SKM-1 (cell line): ENCODE measurements at regions not wholly inside any gene's neighbourhood (a gene's known extent, or its start where the extent isn't known, plus 50 kb on each side); places are given as distances from the start of the nearest gene placed in this dataset.
"Not testable (repeated sequence)": the region's sequence is repeated elsewhere in the genome, so short reads cannot be mapped to it uniquely, and the experiment has no call there.

Experiments
- DNase-seq: peaks from one replicate; lab custom pipeline; 2025; ENCODE audit not compliant: unreplicated experiment; lab: John Stamatoyannopoulos, UW

DNA sequence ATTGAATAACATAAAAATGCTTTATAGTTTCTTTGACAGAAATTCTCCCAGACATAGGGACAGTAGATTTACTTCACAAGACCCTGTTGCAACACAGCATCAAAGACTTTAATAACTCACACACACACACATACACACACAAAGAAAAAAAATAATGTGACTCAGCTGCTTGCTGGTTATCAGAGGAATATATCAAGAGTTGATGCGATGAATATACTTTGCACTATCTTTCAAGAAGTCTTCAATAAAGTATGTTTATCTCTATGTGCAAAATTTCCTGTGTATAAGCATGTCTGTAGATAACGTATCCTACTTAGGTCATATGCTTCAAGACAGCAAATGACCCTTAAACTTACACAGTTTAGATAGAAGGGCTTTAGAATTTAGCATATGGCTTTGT, 243.1 kb downstream of the ARL4A start:
- no peak for DNase-seq

DNA sequence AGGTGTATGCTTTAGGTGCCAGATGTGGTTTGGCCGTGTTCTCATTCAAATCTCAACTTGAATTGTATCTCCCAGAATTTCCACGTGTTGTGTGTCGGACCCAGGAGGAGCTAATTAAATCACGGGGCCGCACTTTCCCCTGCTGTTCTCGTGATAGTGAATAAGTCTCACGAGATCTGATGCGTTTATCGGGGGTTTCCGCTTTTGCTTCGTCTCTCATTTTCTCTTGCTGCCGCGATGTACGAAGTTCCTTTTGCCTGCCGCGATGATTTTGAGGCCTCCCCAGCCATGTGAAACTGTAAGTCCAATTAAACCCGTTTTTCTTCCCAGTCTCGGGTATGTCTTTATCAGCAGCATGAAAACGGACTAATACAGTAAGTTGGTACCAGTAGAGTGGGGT, 244.0 kb downstream of the ARL4A start:
- DNase-seq = not testable (repeated sequence)

DNA sequence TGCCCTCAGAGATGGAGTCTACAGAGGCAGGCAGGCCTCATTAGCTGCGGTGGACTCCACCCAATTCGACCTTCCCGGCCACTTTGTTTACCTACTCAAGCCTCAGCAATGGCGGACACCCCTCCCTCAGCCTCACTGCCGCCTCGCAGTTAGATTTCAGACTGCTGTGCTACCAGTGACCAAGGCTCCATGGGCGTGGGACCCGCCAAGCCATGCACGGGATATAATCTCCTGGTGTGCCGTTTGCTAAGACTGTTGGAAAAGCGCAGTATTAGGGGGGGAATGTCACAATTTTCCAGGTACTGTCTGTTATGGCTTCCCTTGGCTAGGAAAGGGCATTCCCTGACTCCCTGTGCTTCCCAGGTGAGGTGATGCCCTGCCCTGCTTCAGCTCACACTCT, 252.3 kb downstream of the ARL4A start:
- no peak for DNase-seq

DNA sequence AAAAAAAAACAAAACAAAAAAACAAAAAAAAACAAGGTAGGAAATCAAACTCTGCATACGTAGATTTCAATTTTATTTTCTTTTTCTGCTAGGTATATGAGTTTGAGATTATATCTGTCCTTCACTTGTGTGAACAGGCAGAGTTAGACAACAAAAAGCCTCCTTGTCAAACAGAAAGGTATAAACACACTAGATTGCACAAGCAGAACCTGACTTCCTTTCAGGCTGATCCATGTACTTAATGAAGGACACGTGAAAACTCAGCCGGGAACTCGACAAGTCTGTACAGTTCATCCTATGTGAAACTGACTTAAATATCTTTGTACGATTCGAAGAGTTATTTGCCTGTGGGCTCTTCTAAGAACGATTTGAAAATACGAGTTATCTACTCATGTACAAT, 254.1 kb downstream of the ARL4A start:
- no peak for DNase-seq

DNA sequence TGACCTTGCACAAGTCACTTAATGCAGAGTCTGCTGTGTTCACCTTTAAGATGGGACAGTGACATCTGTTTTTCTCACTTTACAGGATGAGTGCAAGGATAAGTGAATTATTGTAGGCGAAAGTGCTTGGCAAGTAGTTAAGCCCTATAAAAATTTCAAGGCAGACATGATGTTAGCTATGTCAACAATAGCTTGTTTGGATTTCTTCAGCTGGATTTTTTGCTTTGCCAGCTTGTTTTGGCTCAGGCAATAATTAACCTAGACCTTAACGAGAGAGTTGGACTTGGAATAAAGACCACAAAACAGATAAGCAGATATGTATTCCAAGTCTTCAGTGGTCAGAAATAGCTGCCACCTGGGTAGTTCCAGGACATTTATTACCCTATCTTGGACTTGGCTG, 255.2 kb downstream of the ARL4A start:
- no peak for DNase-seq

DNA sequence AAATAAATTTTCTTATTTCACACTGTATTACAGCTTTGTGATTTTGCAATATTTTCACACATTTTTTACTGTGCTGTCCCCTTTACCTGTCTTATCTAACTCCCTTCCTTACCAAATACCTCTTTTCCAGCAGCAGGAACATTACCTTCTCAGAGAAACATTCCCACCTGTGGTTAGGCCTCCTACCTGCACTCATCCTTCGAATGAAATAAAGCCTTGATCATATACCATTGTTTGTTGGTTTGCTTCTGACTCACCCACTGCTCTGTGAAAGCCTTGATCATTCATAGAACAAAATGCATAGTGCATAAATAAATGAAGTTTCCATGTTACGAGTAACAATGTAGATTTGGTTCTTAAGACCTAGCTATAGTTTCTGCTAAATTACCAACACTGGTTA, 256.3 kb downstream of the ARL4A start:
- no peak for DNase-seq

DNA sequence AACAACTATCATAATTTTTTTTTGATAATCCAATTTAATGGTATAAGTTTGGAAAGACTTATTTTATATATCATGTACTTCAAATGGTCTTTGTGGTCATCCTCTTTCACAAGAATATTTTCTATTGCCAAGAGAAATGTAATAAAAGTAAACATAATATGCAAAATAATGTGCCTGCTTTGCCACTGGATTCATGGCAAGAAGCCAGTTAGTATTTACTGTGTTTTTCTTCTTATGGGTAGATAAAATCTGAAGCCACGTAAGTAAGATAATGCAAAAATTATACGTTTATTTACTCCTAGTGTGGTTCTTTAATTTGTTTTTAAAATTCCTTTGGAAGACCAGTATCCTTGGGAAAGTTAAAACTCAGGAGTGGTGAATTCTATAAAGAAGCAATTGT, 258.5 kb downstream of the ARL4A start:
- DNase-seq = no peak

DNA sequence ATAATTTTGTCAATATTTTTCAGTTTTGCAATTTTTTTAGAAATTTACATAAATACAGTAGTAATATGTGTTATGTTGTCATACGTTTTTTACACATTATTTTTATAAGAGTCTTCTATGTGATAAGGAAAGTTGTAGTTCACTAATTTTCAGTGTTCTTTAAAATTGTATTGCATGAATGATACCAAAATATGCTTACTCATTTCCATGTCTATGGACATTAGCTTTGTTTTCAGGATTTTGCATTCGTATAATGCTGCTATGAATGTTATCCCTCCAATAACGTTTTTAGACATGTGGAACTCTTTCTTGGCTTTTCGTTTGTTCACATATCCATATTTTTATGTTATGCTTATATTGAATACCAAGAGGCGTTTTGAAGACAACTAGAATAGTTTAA, 260.0 kb downstream of the ARL4A start:
- DNase-seq = no peak

DNA sequence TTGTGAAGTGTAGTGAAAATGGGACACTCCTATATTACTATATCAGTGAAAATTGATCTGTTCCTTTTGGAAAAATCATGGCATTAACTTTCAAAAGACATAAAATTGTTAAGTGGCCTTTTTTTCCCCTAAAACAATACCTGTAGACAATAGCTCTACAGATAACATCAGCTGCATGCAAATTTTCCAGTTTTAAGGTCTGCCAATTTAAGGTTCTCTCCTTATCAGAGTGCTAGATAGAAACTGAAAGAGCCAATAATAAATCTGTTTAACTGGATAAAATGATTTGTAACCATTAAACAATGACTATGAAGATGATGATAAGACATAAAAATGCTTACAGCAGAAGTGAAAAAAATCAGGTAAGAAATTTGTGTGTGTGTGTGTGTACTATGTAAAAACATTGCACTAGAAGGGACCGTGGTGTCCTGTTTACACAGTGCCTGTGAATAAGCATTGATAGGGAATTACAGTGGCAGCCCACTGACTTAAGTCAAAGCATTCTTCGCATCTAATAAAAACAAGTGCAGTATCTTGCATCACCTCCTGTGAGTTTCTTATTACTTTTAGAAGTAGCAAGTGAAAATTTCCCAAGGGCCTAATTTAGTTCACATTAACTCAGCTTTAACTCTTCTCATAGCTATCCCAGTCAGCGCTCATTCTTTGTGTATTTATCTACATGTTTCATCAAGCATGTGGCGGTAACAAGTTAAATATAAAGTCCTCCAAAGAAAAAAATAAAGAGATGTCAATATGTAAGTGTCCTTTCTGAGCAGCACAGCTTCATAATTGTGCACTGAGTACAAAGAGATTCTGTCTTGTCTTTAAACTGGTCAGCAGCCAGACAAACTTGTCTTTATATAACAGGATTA, 261.9 kb downstream of the ARL4A start:
- DNase-seq = no peak

DNA sequence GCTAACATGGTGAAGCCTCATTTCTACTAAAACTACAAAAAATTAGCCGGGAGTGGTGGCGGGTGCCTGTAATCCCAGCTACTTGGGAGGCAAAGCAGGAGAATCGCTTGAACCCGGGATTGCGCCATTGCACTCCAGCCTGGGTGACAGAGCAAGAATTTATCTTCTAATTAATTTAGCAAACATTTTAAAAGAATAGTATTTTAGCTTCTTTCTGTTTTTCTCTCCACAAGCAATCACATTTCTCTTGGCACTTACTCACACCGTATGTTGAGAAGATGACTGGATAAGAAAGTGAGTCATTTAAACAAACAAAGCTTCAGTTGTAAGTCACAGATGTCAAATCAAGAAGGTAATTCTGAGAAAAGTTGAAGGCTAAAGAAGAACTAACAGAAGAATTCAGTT, 264.0 kb downstream of the ARL4A start:
- DNase-seq = no peak

DNA sequence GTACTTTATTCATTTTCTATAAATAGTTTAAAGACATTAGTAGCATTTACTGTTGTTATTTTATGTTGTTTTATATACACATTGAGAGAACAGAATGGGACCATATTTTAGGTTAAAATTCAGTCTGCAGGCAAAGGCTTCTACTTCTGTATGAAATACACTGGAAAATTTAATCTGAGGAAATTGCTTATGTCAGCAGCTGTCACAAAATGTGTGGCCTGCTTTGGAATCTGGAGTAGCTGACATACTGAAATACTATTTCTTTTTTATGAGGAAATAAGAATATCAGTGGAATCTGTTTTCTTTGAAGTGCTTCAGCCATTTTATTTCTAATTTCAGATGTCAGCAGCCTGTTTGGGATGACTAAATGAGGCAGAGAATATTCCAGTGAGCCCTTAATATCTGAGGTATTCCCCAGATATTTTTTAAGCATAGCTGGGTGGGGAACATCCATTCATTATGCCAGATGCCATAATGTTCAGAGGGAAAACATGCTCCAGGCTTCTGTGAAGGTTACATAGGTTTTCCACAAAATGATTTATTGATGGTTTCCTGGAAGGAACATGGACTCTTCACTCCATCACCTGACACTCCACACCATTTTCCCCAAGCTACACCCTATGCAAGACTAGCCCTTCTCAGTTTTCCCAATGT, 267.1 kb downstream of the ARL4A start:
- no peak for DNase-seq

DNA sequence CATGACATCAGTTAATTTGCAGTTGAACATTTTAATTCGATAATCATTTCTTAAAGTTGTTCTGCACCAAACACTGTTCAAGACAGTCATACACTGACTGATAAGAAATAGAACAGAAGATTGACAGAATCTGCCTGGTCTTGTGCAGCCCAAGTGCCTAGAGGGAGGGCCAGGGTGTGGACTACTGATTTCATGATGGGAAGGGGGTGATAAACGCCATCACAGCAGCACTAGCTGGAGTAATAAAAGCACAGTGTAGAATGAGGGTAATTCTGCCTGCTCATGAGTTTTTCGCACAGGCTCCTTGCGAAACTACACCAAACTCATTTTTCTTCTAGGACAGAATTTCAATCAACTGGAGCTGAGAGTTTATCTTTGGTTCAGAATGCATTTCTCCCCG, 270.1 kb downstream of the ARL4A start:
- DNase-seq = no peak

DNA sequence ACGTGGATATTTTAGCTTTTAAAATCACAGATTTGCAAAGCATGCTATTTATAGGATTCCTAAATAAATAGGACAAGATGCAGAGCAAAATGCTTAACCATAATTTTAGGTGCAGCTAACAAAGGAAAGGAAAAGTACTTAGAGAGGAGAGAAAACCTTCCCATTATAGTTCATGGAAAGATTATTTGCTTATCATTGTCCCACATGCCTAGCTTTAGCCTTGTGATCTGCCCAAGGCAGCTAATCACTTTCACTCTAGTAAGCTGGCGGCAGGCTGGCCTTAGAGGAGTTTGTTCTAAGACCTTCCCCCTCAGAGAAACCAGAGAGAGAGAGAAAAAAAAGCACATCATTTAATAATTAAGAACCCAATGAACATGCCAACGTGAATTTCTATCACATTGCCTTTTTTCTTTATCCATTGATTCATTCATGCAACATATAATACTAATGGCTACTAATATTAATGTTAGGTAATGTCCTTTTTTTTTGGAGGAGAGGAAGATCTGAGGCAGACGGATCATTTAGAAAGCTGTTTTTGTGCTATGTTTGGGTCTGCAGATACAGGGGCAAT, 274.6 kb downstream of the ARL4A start:
- DNase-seq = no peak

DNA sequence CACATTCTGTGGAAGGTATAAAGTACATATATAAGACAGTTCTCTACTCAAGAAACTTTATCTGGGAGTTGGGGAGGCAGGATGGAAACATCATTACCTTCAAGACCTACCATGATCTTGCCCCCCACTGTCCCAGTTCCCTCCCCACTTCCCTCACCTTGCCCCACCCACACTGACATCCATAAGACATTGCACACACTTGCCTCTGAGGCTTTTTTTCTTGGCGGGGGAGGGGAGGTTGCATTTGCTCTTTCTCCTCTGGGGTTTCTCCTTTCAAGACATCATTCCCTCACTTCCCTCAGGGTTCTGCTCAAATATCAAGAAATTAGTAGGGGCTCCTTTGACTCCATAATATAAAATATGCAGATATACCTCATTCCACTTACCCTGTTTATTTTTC, 276.0 kb downstream of the ARL4A start:
- DNase-seq = no peak

DNA sequence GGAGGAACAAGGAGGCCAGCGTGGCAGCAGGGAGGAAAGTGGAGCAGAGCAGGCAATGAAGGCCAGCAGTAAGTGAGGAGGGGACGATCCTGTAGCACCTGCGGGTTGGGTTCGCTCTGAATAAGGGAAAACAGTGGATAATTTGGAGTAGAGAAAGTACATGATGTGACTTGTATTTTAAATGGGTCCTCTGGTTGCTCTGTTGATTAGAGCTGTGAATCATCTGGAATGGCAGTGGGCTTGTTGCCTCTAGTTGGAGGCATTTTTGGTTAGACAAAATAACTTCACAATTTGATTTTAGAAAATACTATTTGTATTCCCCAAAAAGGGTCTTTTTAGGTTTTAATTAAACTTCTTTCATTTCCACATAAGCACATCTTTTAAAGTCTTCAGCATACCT, 277.4 kb downstream of the ARL4A start:
- DNase-seq = no peak

DNA sequence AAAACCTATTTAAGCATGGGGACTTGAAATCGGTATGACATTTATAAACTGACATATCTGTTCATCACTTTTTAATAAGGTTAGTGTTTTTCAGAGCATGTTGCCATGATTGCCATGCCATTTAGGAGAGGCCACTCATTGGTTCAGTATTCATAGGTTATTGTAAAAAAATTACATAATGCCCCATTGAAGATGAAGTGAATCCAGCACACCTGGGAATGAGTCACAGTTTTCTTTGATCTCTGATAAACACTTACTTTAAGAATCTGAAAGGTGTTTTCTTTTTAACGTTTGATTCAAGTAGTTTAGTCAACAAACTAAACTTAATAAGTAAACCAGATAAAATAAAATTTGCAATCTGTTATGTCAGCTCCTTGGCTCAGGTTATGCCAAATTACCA, 278.3 kb downstream of the ARL4A start:
- DNase-seq = no peak

DNA sequence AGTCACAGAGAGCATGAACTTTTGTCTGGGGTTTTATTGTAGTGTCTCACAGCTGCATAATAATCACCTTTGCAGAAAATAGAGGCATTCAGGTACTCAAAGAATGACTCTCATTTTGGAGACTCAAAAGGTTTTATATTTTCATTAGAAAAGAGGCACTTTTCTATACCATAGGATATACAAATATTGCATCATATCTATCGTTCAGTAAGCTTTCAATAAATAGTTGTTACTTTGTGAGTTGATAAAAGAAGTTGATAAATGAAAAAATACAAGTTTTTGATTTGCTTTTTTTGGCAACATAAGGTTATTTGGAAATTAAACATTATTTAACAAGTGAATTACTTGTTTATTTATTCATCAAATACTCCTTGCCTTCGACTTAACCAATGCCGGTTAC, 279.9 kb downstream of the ARL4A start:
- DNase-seq = no peak

DNA sequence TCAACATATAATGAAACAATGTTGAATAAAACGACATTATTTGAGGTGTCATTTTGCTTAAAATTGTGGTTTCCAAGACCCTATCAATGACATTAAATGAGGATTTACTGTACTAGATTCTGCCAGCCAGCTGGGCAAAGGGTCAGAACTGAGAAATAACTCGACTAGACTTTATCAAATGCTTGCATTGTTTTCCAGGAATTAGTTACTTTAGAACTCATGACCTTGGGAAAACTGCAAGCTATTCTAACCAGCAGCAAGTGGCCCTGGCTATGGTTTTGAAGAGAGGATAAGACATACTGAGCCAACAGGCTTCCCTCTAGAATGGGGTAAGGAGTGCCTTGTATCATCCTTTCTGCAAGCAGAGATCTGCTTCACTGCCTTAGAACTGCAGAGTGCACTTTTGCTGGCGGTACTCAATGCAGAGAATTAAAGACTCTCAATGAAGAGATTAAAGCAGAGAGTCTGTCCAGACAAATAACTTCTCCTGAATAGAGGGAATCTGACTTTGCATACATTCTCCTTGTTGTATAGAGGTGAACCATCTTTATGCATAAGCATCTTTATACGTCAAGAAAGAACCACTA, 281.5 kb downstream of the ARL4A start:
- no peak for DNase-seq

DNA sequence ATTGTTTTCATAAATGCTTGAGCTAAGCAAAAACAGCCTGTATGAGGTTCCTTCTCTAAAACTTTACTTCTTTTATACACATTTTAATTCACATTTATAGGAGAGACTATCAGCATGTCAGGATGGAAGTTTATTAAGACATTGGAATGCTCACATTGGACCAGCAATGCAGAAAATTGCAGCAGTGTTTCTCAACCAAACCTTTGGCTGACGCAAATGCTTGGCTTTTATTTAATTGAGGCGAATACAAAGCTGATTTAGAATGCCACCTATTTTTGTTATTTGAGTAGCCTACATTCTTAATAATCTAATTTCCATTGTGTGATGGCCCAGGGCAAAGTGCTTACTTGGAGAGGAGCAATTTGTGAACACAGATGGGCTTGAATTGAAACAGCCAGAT, 283.2 kb downstream of the ARL4A start:
- no peak for DNase-seq

DNA sequence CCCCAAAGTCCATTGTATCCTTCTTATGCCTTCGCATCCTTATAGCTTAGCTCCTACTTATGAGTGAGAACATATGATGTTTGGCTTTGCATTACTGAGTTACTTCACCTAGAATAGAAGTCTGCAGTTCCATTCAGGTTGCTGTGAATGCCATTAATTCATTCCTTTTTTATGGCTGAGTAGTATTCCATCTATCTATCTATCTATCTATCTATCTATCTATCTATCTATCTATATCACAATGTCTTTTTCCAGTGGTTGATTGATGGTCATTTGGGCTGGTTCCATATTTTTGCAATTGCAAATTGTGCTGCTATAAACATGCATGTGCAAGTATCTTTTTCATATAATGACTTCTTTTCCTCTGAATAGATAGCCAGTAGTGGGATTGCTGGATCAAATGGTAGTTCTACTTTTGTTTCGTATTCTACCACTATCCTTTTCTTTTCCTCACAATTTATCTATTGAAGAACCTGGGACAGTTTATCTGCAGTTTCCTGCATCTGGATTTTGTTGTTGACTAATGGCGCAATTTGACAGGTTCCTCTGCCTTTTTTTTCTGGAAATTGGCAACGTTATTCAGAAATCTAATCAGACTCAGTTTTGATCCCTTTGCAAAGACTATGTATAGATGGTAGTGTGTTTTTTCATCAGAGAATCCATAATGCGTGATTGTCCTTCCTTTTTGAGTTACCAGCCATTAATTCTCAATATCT, 287.2 kb downstream of the ARL4A start:
- DNase-seq = no peak

DNA sequence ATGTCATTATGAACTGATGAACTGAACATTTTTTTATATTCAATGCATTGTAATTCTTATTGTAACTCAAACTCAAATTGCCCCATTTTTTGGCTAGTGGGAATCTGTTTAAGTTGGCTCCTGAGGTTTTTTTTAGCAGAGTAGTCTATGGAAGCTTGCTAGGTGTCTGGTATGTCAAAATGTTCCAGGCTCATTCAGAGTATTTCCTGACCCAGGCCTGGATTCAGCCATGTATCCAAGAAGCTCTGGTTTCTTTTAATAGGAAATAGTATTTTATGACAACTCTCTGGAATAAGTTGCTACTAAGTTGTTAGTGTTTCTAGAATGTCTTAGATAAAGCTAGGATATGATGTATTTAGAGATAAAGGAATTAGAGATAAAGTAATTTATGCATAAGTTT, 288.0 kb downstream of the ARL4A start:
- no peak for DNase-seq
